SK-N-SH (cell line): ENCODE measurements at regions not wholly inside any gene's neighbourhood (a gene's known extent, or its start where the extent isn't known, plus 50 kb on each side); places are given as distances from the start of the nearest gene placed in this dataset.

Experiments used
- CTCF ChIA-PET: fragments of 300-600, 350-600 bp; formaldehyde crosslinking; extraction: SDS; loops from one replicate; lab custom pipeline; 2021; lab: Yijun Ruan, JAX
- POLR2A ChIA-PET: fragments of 350-600 bp; sonication (Branson Sonifier 250); formaldehyde crosslinking; extraction: SDS; loops from one replicate; lab custom pipeline; 2020; ENCODE audit warnings: antibody characterized with exemption, inconsistent platforms; lab: Yijun Ruan, JAX
- DNase-seq: peaks from one replicate; pipeline ENCODE4 v3.0.0; 2012
- H2AFZ ChIP-seq: fragments of 200-600 bp; sonication (generic); 2 replicates; pipeline ENCODE4 v1.8.1; 2016; ENCODE audit warnings: antibody characterized with exemption, mild to moderate bottlenecking, low read depth
- H3F3A ChIP-seq: fragments of 200-600 bp; sonication (generic); replicated peaks from 2 replicates; pipeline ENCODE3; 2016; ENCODE audit warnings: antibody characterized with exemption, mild to moderate bottlenecking; ENCODE audit not compliant: insufficient read depth
- H3K27ac ChIP-seq, 2 experiments: fragments of 200-500 bp in 1 of 2; fragments of 200-600 bp in 1 of 2; sonication (Bioruptor generic) in 1 of 2; sonication (generic), shearing (Covaris generic) in 1 of 2; 2 replicates each; pipeline versions ENCODE4 v1.5.1 to v1.6.1; 2014 to 2016; ENCODE audit warnings: low read depth in 2 of 2, inconsistent platforms in 1 of 2, low read length in 1 of 2, mild to moderate bottlenecking in 1 of 2, mixed read lengths in 1 of 2
- H3K27me3 ChIP-seq: fragments of 200-600 bp; sonication (generic), shearing (Covaris generic); 2 replicates; pipeline ENCODE4 v1.6.1; 2016; ENCODE audit warnings: mixed run types; ENCODE audit not compliant: insufficient read depth
- H3K36me3 ChIP-seq, 2 experiments: fragments of 200-500 bp in 1 of 2; fragments of 200-600 bp in 1 of 2; sonication (Bioruptor generic) in 1 of 2; sonication (generic) in 1 of 2; replicated peaks in 1 of 2; 2 replicates each; pipeline versions ENCODE3 to v1.5.1; 2014 to 2016; ENCODE audit warnings: low read length in 1 of 2, mild to moderate bottlenecking in 1 of 2; ENCODE audit not compliant: insufficient read depth in 2 of 2, control insufficient read depth in 1 of 2
- H3K4me1 ChIP-seq, 2 experiments: fragments of 200-500 bp in 1 of 2; fragments of 200-600 bp in 1 of 2; sonication (Bioruptor generic) in 1 of 2; sonication (generic), shearing (Covaris generic) in 1 of 2; 2 replicates each; pipeline versions ENCODE4 v1.5.1 to v1.6.1; 2014 to 2016; ENCODE audit warnings: low read depth in 1 of 2, low read length in 1 of 2, mixed run types in 1 of 2; ENCODE audit not compliant: insufficient read depth in 2 of 2, control insufficient read depth in 1 of 2
- H3K4me2 ChIP-seq: fragments of 200-600 bp; sonication (generic), shearing (Covaris generic); 2 replicates; pipeline ENCODE4 v1.6.1; 2017; ENCODE audit warnings: mixed run types
- H3K4me3 ChIP-seq, 2 experiments: fragments of 200-500 bp in 1 of 2; fragments of 200-600 bp in 1 of 2; sonication (Bioruptor generic) in 1 of 2; sonication (generic), shearing (Covaris generic) in 1 of 2; 2 replicates each; pipeline versions ENCODE4 v1.5.1 to v1.8.1; 2014 to 2016; ENCODE audit warnings: low read depth in 2 of 2, inconsistent platforms in 1 of 2, low read length in 1 of 2, mild to moderate bottlenecking in 1 of 2, mixed read lengths in 1 of 2, moderate library complexity in 1 of 2
- H3K79me2 ChIP-seq: fragments of 200-600 bp; sonication (generic); 2 replicates; pipeline ENCODE4 v1.8.1; 2017; ENCODE audit warnings: mild to moderate bottlenecking; ENCODE audit not compliant: insufficient read depth
- H3K9ac ChIP-seq: fragments of 200-600 bp; sonication (generic); 2 replicates; pipeline ENCODE4 v1.6.1; 2017; ENCODE audit warnings: mixed run types
- H3K9me2 ChIP-seq: fragments of 200-600 bp; sonication (generic); 2 replicates; pipeline ENCODE4 v1.6.1; 2017; ENCODE audit warnings: mixed run types
- H3K9me3 ChIP-seq: fragments of 200-600 bp; sonication (generic); 2 replicates; pipeline ENCODE4 v1.6.1; 2017; ENCODE audit warnings: mixed run types, mild to moderate bottlenecking, moderate library complexity
- H4K20me1 ChIP-seq: fragments of 200-600 bp; sonication (generic); 2 replicates; pipeline ENCODE4 v1.6.1; 2017; ENCODE audit warnings: mild to moderate bottlenecking, mixed run types; ENCODE audit not compliant: insufficient read depth
- EP300 ChIP-seq, 2 experiments: IDR thresholded peaks; 2 replicates each; pipeline versions ENCODE4 v1.4.0 to v1.6.1; 2012; ENCODE audit warnings: borderline replicate concordance in 1 of 2, low read depth in 1 of 2, low read length in 1 of 2
- FOXM1 ChIP-seq: IDR thresholded peaks from 2 replicates; pipeline ENCODE4 v1.4.0; 2012; ENCODE audit warnings: low read depth, mild to moderate bottlenecking
- JUND ChIP-seq: IDR thresholded peaks from 2 replicates; pipeline ENCODE4 v1.4.0; 2012
- MEF2A ChIP-seq: IDR thresholded peaks from 2 replicates; pipeline ENCODE4 v1.4.0; 2012; ENCODE audit warnings: low read depth, borderline replicate concordance
- NFIC ChIP-seq: IDR thresholded peaks from 2 replicates; pipeline ENCODE4 v1.4.0; 2012; ENCODE audit warnings: borderline replicate concordance
- PBX3 ChIP-seq: IDR thresholded peaks from 2 replicates; pipeline ENCODE4; 2012
- SIN3A ChIP-seq: IDR thresholded peaks from 2 replicates; pipeline ENCODE4 v1.6.1; 2012; ENCODE audit warnings: low read depth, mild to moderate bottlenecking, low read length, moderate library complexity, borderline replicate concordance
- SMC3 ChIP-seq: IDR thresholded peaks from 2 replicates; pipeline ENCODE4 v1.6.1; 2012; ENCODE audit warnings: low read depth, low read length, improper control_type of control experiment
- TAF1 ChIP-seq: IDR thresholded peaks from 2 replicates; pipeline ENCODE4 v1.6.1; 2012; ENCODE audit warnings: low read depth, mild to moderate bottlenecking, low read length, moderate library complexity, borderline replicate concordance
- TCF12 ChIP-seq: IDR thresholded peaks from 2 replicates; pipeline ENCODE4 v1.4.0; 2012
- TEAD4 ChIP-seq: IDR thresholded peaks from 2 replicates; pipeline ENCODE4 v1.4.0; 2012; ENCODE audit warnings: mild to moderate bottlenecking, borderline replicate concordance; ENCODE audit not compliant: insufficient read depth
- USF2 ChIP-seq: fragments of 150-350 bp; IDR thresholded peaks from 2 replicates; pipeline ENCODE4 v1.6.1; 2017; ENCODE audit warnings: antibody characterized with exemption, low read length, low read depth, borderline replicate concordance
- ZBTB33 ChIP-seq: IDR thresholded peaks from 2 replicates; pipeline ENCODE4 v1.4.0; 2012; ENCODE audit warnings: low read depth, borderline replicate concordance
- WGBS: methylation state at CpG from one replicate; pipeline ENCODE4 v1.1.6; 2017; ENCODE audit warnings: low lambda C conversion rate; 5-methylcytosine and 5-hydroxymethylcytosine counted together

- Histone ChIP-seq H3K79me2 (no peaks in the 10 kb centered on the region), H2AFZ (no peak overlapping the region), H3K9me3 (no peaks in the 10 kb centered on the region), H4K20me1 (no peaks in the 10 kb centered on the region), H3K4me3 (no peak overlapping the region), H3K9ac (no peak overlapping the region), H3K9me2 (no peaks in the 10 kb centered on the region), H3K36me3 (no peaks in the 10 kb centered on the region), H3K27me3 (no peaks in the 10 kb centered on the region), H3K4me1 (peaks cover 18 to 33% of the 10 kb centered on the region in 2 experiments; a peak in 3 of 4 replicates), H3K4me2 (no peak overlapping the region), H3K27ac (peak overlapping the region; percentile 29 to 84; a peak in 3 of 4 replicates), H3F3A (peaks cover 16% of the 10 kb centered on the region)
- POLR2A ChIA-PET = no interaction called here
- CTCF ChIA-PET = interaction anchor here (1.3 to 1.6 kb wide), 2 partner anchors 24 to 574 kb away, joined by 3 to 4 read pairs; no protein-coding TSS in a partner anchor
- no peak for TF ChIP-seq SMC3
- peak; percentile 60 for TF ChIP-seq TCF12
- TF ChIP-seq USF2 = no peak
- no peak for TF ChIP-seq ZBTB33
- peak; percentile 64 for TF ChIP-seq TEAD4
- TF ChIP-seq NFIC = 0 out of 2 replicates have a peak, but pooled peaks have one; percentile 37
- peak; percentile 0 to 22; a peak in 1 of 4 replicates for TF ChIP-seq EP300 (IDR thresholded peaks at IDR 0.05; ENCODE audit: borderline replicate concordance in 1 of 2, low read depth in 1 of 2, low read length in 1 of 2)
- TF ChIP-seq SIN3A = no peak
- TF ChIP-seq MEF2A = peak; percentile 6; the same call in 1 of the 2 replicates
- TF ChIP-seq TAF1 = no peak
- no peak for TF ChIP-seq FOXM1
- 0 out of 2 replicates have a peak, but pooled peaks have one; percentile 11 for TF ChIP-seq JUND
- peak; percentile 39 for TF ChIP-seq PBX3
- no peak for DNase-seq
- 74% methylated on average over 10 of the region's 10 CpGs for WGBS
Measured at GRCh38 chr3:177934001-177934891, 602.0 kb upstream of the KCNMB2 start.
